DMS153 (cell line): ENCODE measurements at regions not wholly inside any gene's neighbourhood (a gene's known extent, or its start where the extent isn't known, plus 50 kb on each side); places are given as distances from the start of the nearest gene placed in this dataset.
A peak's percentile ranks its signal among the peaks of the same experiment; 100 is the strongest.

Experiments used
- DNase-seq: peaks from one replicate; lab custom pipeline; 2025; lab: John Stamatoyannopoulos, UW

- DNase-seq: no peak
These were observed 51.3 kb upstream of the PFKP start for GRCh38 chr10:3016016-3016415.

GRCh38 chr10:3014968-3015367 lies 52.4 kb upstream of the PFKP start:
- no peak for DNase-seq

GRCh38 chr10:3012223-3012622 lies 55.1 kb upstream of the PFKP start:
- no peak for DNase-seq

GRCh38 chr10:3010816-3011460 lies 56.4 kb upstream of the PFKP start:
- DNase-seq: no peak

GRCh38 chr10:3010334-3010733 lies 57.0 kb upstream of the PFKP start:
- DNase-seq: no peak

- no peak for DNase-seq
These were observed 58.0 kb upstream of the PFKP start for GRCh38 chr10:3009341-3009740.

GRCh38 chr10:3008518-3009195 lies 58.7 kb upstream of the PFKP start:
- no peak for DNase-seq

- DNase-seq: no peak
These were observed 60.7 kb upstream of the PFKP start for GRCh38 chr10:3006607-3007006.

GRCh38 chr10:3006093-3006492 lies 61.3 kb upstream of the PFKP start:
- DNase-seq: no peak

GRCh38 chr10:3002304-3002703 lies 65.0 kb upstream of the PFKP start:
- no peak for DNase-seq

GRCh38 chr10:3000048-3000447 lies 67.3 kb upstream of the PFKP start:
- DNase-seq: peak; percentile 41

- DNase-seq: no peak
These were observed 73.0 kb upstream of the PFKP start for GRCh38 chr10:2994221-2994961.

- no peak for DNase-seq
These were observed 73.7 kb upstream of the PFKP start for GRCh38 chr10:2993636-2994035.

- DNase-seq: no peak
These were observed 74.7 kb upstream of the PFKP start for GRCh38 chr10:2992401-2993198.

GRCh38 chr10:2990764-2991163 lies 76.6 kb upstream of the PFKP start:
- peak; percentile 20 for DNase-seq

GRCh38 chr10:2989292-2989947 lies 77.9 kb upstream of the PFKP start:
- DNase-seq: no peak

- no peak for DNase-seq
These were observed 80.1 kb upstream of the PFKP start for GRCh38 chr10:2987185-2987768.

- DNase-seq: no peak
These were observed 81.0 kb upstream of the PFKP start for GRCh38 chr10:2986391-2986801.

GRCh38 chr10:2985729-2986232 lies 81.6 kb upstream of the PFKP start:
- peak; percentile 82 for DNase-seq

GRCh38 chr10:2984682-2985081 lies 82.7 kb upstream of the PFKP start:
- no peak for DNase-seq

- no peak for DNase-seq
These were observed 85.2 kb upstream of the PFKP start for GRCh38 chr10:2982146-2982545.
